ENCODE measurements at regions not wholly inside any gene's neighbourhood (a gene's known extent, or its start where the extent isn't known, plus 50 kb on each side); places are given as distances from the start of the nearest gene placed in this dataset.
"Not testable (repeated sequence)": the region's sequence is repeated elsewhere in the genome, so short reads cannot be mapped to it uniquely, and the experiment has no call there.

GRCh38 chrX:786441-786881, 155.9 kb downstream of the SHOX start:
- DNase-seq = no peak

GRCh38 chrX:784829-785228, 154.2 kb downstream of the SHOX start:
- DNase-seq = no peak

GRCh38 chrX:781224-782204, 150.9 kb downstream of the SHOX start:
- DNase-seq = no peak

GRCh38 chrX:776529-777230, 146.1 kb downstream of the SHOX start:
- no peak for DNase-seq

- no peak for DNase-seq
Observed at GRCh38 chrX:776061-776460, 145.5 kb downstream of the SHOX start.

GRCh38 chrX:774536-774935, 143.9 kb downstream of the SHOX start:
- no peak for DNase-seq

- DNase-seq = no peak
Observed at GRCh38 chrX:773292-774025, 142.9 kb downstream of the SHOX start.

GRCh38 chrX:771536-771935, 140.9 kb downstream of the SHOX start:
- no peak for DNase-seq

- no peak for DNase-seq
Observed at GRCh38 chrX:769796-770195, 139.2 kb downstream of the SHOX start.

GRCh38 chrX:768596-768995, 138.0 kb downstream of the SHOX start:
- no peak for DNase-seq

- no peak for DNase-seq
Observed at GRCh38 chrX:758917-759316, 128.3 kb downstream of the SHOX start.

- no peak for DNase-seq
Observed at GRCh38 chrX:750812-751211, 120.2 kb downstream of the SHOX start.

- DNase-seq = no peak
Observed at GRCh38 chrX:750263-750662, 119.7 kb downstream of the SHOX start.

- DNase-seq = no peak
Observed at GRCh38 chrX:747176-747575, 116.6 kb downstream of the SHOX start.

GRCh38 chrX:739611-740010, 109.0 kb downstream of the SHOX start:
- DNase-seq = no peak

GRCh38 chrX:737021-737420, 106.4 kb downstream of the SHOX start:
- DNase-seq = not testable (repeated sequence)

GRCh38 chrX:734362-734761, 103.8 kb downstream of the SHOX start:
- DNase-seq = no peak

GRCh38 chrX:733961-734360, 103.4 kb downstream of the SHOX start:
- DNase-seq = no peak

- DNase-seq = no peak
Observed at GRCh38 chrX:729583-730409, 99.2 kb downstream of the SHOX start.

- not testable (repeated sequence) for DNase-seq
Observed at GRCh38 chrX:729101-729500, 98.5 kb downstream of the SHOX start.

GRCh38 chrX:728639-729038, 98.0 kb downstream of the SHOX start:
- DNase-seq = not testable (repeated sequence)
